ENCODE measurements at regions not wholly inside any gene's neighbourhood (a gene's known extent, or its start where the extent isn't known, plus 50 kb on each side); places are given as distances from the start of the nearest gene placed in this dataset.

DNA sequence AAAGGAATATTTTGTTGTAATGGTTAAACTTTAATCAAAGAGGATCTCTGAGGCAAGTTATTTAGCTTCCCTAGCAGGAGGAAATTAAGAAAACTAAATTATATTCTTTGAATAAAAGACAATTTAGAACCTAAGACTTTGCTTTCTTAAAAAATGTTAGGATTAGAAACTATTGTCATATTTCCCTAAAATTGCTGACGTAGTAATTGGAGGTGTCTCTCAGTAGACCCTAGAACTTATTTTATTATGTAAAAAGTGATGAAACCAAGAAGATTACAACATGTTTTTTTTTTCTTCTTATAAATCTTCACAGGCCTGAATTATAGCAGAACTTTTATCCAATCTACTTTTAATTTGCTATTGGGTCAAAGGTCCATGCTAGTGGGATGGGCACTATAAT, 363.3 kb upstream of the THRB start:
- TF ChIP-seq POLR2A (IDR thresholded peaks at IDR 0.05): no peak
- TF ChIP-seq, protein P1, sequence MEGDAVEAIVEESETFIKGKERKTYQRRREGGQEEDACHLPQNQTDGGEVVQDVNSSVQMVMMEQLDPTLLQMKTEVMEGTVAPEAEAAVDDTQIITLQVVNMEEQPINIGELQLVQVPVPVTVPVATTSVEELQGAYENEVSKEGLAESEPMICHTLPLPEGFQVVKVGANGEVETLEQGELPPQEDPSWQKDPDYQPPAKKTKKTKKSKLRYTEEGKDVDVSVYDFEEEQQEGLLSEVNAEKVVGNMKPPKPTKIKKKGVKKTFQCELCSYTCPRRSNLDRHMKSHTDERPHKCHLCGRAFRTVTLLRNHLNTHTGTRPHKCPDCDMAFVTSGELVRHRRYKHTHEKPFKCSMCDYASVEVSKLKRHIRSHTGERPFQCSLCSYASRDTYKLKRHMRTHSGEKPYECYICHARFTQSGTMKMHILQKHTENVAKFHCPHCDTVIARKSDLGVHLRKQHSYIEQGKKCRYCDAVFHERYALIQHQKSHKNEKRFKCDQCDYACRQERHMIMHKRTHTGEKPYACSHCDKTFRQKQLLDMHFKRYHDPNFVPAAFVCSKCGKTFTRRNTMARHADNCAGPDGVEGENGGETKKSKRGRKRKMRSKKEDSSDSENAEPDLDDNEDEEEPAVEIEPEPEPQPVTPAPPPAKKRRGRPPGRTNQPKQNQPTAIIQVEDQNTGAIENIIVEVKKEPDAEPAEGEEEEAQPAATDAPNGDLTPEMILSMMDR (IDR thresholded peaks at IDR 0.05): no peak

Data from right lobe of liver (tissue), 4 donors.